Prostate gland (tissue), 2 donors: ENCODE measurements at regions not wholly inside any gene's neighbourhood (a gene's known extent, or its start where the extent isn't known, plus 50 kb on each side); places are given as distances from the start of the nearest gene placed in this dataset.

Experiments
- DNase-seq: peaks from one replicate; pipeline ENCODE4 v3.0.0-alpha.2; 2019; ENCODE audit warnings: low spot score
- H3K27ac ChIP-seq, 2 donors: fragments of 200-600 bp; sonication (generic); 2 replicates each; pipeline ENCODE4 v1.5.1; 2017 to 2019
- H3K27me3 ChIP-seq: fragments of 200-600 bp; sonication (generic); replicated peaks from 2 replicates; pipeline ENCODE4 v1.5.1; 2019; ENCODE audit not compliant: insufficient read depth
- H3K36me3 ChIP-seq, 2 donors: fragments of 200-600 bp; sonication (generic); 1 replicate in 1 of 2; 2 replicates in 1 of 2; pipeline versions ENCODE4 v1.5.1 to v1.8.1; 2017 to 2019
- H3K4me1 ChIP-seq: fragments of 200-600 bp; sonication (generic); replicated peaks from 2 replicates; pipeline ENCODE4 v1.5.1; 2019
- H3K4me3 ChIP-seq, 2 donors: fragments of 200-600 bp; sonication (generic); 2 replicates each; pipeline ENCODE4 v1.5.1; 2017 to 2019
- H3K9me3 ChIP-seq: fragments of 200-600 bp; sonication (generic); 2 replicates; pipeline ENCODE4 v1.5.1; 2017
- CTCF ChIP-seq, 4 experiments: fragments of 200-600 bp in 2 of 4; fragments of 450-650 bp in 2 of 4; sonication (generic) in 2 of 4; IDR thresholded peaks; 1 replicate in 3 of 4; 2 replicates in 1 of 4; pipeline ENCODE4 v1.5.1; 2016 to 2019; ENCODE audit warnings: antibody characterized with exemption in 4 of 4, mild to moderate bottlenecking in 2 of 4, moderate library complexity in 2 of 4
- POLR2A ChIP-seq: fragments of 450-650 bp; IDR thresholded peaks from one replicate; pipeline ENCODE4 v1.6.1; 2016; ENCODE audit warnings: antibody characterized with exemption, mild to moderate bottlenecking
- POLR2AphosphoS5 ChIP-seq: sonication (generic); formaldehyde crosslinking; IDR thresholded peaks from one replicate; pipeline ENCODE4 v1.6.1; 2017; ENCODE audit warnings: antibody characterized with exemption
- WGBS: methylation state at CpG from one replicate; pipeline ENCODE4 v1.1.5; 2018; 5-methylcytosine and 5-hydroxymethylcytosine counted together
- intact Hi-C: fragments of 100-400 bp; cut with DNase I; formaldehyde crosslinking; loops from one replicate; pipeline ENCODE4 v1.14.2; 2022

GRCh38 chr12:58283553-58283952, 342.2 kb downstream of the ATP23 start:
- Histone ChIP-seq H3K36me3 (no peaks in the 10 kb centered on the region), H3K27ac (no peak overlapping the region), H3K27me3 (no peaks in the 10 kb centered on the region), H3K9me3 (no peaks in the 10 kb centered on the region), H3K4me3 (no peak overlapping the region), H3K4me1 (no peaks in the 10 kb centered on the region)
- 86% methylated on average over 1 of the region's 1 CpG for WGBS
- intact Hi-C loops: no loop called here
- TF ChIP-seq POLR2AphosphoS5: no peak
- no peak for TF ChIP-seq CTCF (IDR thresholded peaks at IDR 0.05)
- TF ChIP-seq POLR2A: no peak
- no peak for DNase-seq

- no peaks in the 10 kb centered on the region for H3K27me3 ChIP-seq
- 46% methylated on average over 5 of the region's 5 CpGs for WGBS
These were observed 344.2 kb downstream of the ATP23 start for GRCh38 chr12:58285551-58285950.

GRCh38 chr12:58286353-58286752, 345.0 kb downstream of the ATP23 start:
- TF ChIP-seq POLR2A (no peak), CTCF (IDR thresholded peaks at IDR 0.05) (no peak), POLR2AphosphoS5 (no peak)
- no peak for DNase-seq
- Histone ChIP-seq H3K27me3 (no peaks in the 10 kb centered on the region), H3K36me3 (no peaks in the 10 kb centered on the region), H3K4me1 (no peaks in the 10 kb centered on the region), H3K9me3 (no peaks in the 10 kb centered on the region), H3K27ac (no peak overlapping the region), H3K4me3 (no peak overlapping the region)
- intact Hi-C loops: no loop called here

More at GRCh38 chr12:58285551-58285950, 344.2 kb downstream of the ATP23 start:
- no peak for TF ChIP-seq POLR2A
- TF ChIP-seq CTCF (IDR thresholded peaks at IDR 0.05): no peak
- TF ChIP-seq POLR2AphosphoS5: no peak
- H3K27ac ChIP-seq: no peak overlapping the region
- no peaks in the 10 kb centered on the region for H3K9me3 ChIP-seq
- H3K4me1 ChIP-seq: no peaks in the 10 kb centered on the region
- no peak overlapping the region for H3K4me3 ChIP-seq
- H3K36me3 ChIP-seq: no peaks in the 10 kb centered on the region
- no peak for DNase-seq
- intact Hi-C loops: no loop called here

- TF ChIP-seq POLR2A (no peak), CTCF (IDR thresholded peaks at IDR 0.05) (no peak), POLR2AphosphoS5 (no peak)
- DNase-seq: no peak
- H3K4me1 ChIP-seq: no peaks in the 10 kb centered on the region
- no peak overlapping the region for H3K4me3 ChIP-seq
- no peaks in the 10 kb centered on the region for H3K36me3 ChIP-seq
- 75% methylated on average over 6 of the region's 6 CpGs for WGBS
- intact Hi-C loops: no loop called here
- no peak overlapping the region for H3K27ac ChIP-seq
- H3K9me3 ChIP-seq: no peaks in the 10 kb centered on the region
- no peaks in the 10 kb centered on the region for H3K27me3 ChIP-seq
These were observed 346.8 kb downstream of the ATP23 start for GRCh38 chr12:58288190-58288589.

- Histone ChIP-seq H3K27me3 (no peaks in the 10 kb centered on the region), H3K4me3 (no peak overlapping the region), H3K27ac (no peak overlapping the region), H3K36me3 (no peaks in the 10 kb centered on the region), H3K9me3 (no peaks in the 10 kb centered on the region), H3K4me1 (no peaks in the 10 kb centered on the region)
- no peak for DNase-seq
- TF ChIP-seq POLR2AphosphoS5 (no peak), POLR2A (no peak), CTCF (IDR thresholded peaks at IDR 0.05) (no peak)
- intact Hi-C loops: no loop called here
- WGBS: 48% methylated on average over 1 of the region's 1 CpG
These were observed 349.7 kb downstream of the ATP23 start for GRCh38 chr12:58291106-58291505.
